ENCODE measurements at regions not wholly inside any gene's neighbourhood (a gene's known extent, or its start where the extent isn't known, plus 50 kb on each side); places are given as distances from the start of the nearest gene placed in this dataset.
A peak's percentile ranks its signal among the peaks of the same experiment; 100 is the strongest.

DNA sequence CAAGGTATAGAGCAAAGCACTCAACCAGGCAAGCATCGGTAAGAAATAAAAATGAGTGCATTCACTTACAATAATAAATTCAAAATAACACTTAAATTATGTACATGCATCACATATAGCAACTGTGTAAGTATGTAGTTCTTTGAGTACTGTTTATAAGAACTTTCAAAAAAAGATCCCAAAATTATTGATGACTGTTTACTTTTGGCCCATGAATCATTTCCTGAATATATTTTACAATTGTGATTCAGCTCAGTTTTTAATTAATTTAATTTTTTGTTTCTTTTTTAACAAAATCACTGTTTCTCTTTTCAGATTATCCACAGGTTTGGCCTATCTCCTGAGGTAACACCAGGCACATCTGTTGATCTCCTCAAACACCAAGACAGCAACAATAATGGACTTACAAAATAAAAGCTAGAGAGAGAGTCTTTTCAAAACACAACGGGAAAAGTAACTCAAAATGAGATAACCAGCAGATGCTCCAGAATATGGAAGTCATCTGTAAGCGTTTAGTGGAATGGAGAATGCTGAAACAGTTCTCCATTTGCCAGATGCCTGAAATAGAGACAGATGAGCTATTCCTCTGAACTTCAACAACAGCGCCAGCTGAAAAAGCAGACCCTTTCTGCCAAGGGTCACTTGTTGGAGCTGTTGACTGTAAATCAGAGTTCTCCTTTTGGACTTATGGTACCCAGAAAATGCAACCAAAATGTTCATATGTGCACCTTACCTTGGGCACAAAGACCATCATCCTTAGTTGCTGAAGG is 348.6 kb upstream of the RGMB start:
- peak; percentile 48 for ATAC-seq (ENCODE audit: low read depth)
- intact Hi-C loops (cut with micrococcal nuclease), result no loop called here
- Histone ChIP-seq H3K27me3 (ENCODE audit: control insufficient read depth, insufficient read depth, low read length) (no peaks in the 10 kb centered on the region), H3K14ac (replicated peaks; ENCODE audit: low read depth, low read length) (peak overlapping the region; percentile 66; the same call in 1 of the 2 replicates), H3K23ac (ENCODE audit: low read depth, low read length) (0 out of 2 replicates have a peak overlapping the region, but pooled peaks have one; percentile 18), H3K9ac (ENCODE audit: low read depth, low read length) (no peak overlapping the region), H3K9me3 (ENCODE audit: control insufficient read depth, insufficient read depth, low read length) (no peaks in the 10 kb centered on the region), H2BK5ac (ENCODE audit: low read depth, low read length, poor library complexity, severe bottlenecking) (peak overlapping the region; percentile 95), H2BK15ac (ENCODE audit: low read depth, low read length) (peak overlapping the region; percentile 84; the same call in 2 of the 3 replicates), H3K79me1 (ENCODE audit: low read depth in 1 of 2, low read length in 2 of 2) (no peaks in the 10 kb centered on the region), H4K8ac (ENCODE audit: low read depth in 2 of 2, low read length in 2 of 2) (peak overlapping the region; percentile 62 to 82), H3K56ac (ENCODE audit: extremely low read depth, insufficient read depth, low read length) (peak overlapping the region; percentile 16; the same call in 1 of the 2 replicates), H2AK9ac (replicated peaks; ENCODE audit: low read depth, low read length, poor library complexity) (no peak overlapping the region), H2BK120ac (ENCODE audit: low read depth, low read length) (peak overlapping the region; percentile 63), H4K91ac (ENCODE audit: insufficient read depth, low read depth, low read length) (peak overlapping the region; percentile 68), H3K4ac (ENCODE audit: low read depth, low read length) (peak overlapping the region; percentile 62; the same call in 1 of the 2 replicates), H2AK5ac (ENCODE audit: low read depth, low read length) (peak overlapping the region; percentile 56), H3K27ac (ENCODE audit: insufficient read depth, low read length) (peak overlapping the region; percentile 57), H3K36me3 (ENCODE audit: control insufficient read depth, insufficient read depth, low read length) (no peaks in the 10 kb centered on the region), H3K18ac (ENCODE audit: low read depth, low read length) (peak overlapping the region; percentile 64; the same call in 1 of the 2 replicates), H3K9me1 (ENCODE audit: insufficient read depth, low read length) (no peaks in the 10 kb centered on the region), H4K20me1 (ENCODE audit: insufficient read depth, low read length) (no peaks in the 10 kb centered on the region), H2AFZ (replicated peaks; ENCODE audit: low read length, poor library complexity) (no peak overlapping the region), H3K4me3 (ENCODE audit: insufficient read depth, low read depth, low read length) (no peak overlapping the region), H3K4me1 (ENCODE audit: control insufficient read depth, insufficient read depth, low read length) (peaks cover 12% of the 10 kb centered on the region), H4K5ac (ENCODE audit: low read depth, low read length) (peak overlapping the region; percentile 72; the same call in 1 of the 2 replicates), H2BK20ac (ENCODE audit: low read depth, low read length) (peak overlapping the region; percentile 54), H3K4me2 (ENCODE audit: low read depth, low read length) (peak overlapping the region; percentile 68)
- peak; percentile 78 for DNase-seq
- dilution Hi-C loops (cut with HindIII; ENCODE audit: low sequenced_read_pairs, unreplicated experiment), result no loop called here
- ChIA-PET CTCF (interaction anchor here (0.6 to 1.1 kb wide), 2 partner anchors 11 to 19 kb away, joined by 3 read pairs; no protein-coding TSS in a partner anchor), POLR2A (ENCODE audit: unreplicated experiment) (interaction anchor here (0.6 kb wide), 1 partner anchor 344 kb away, joined by 4 read pairs; no protein-coding TSS in a partner anchor)
- in situ Hi-C loops (cut with MboI; ENCODE audit: low sequenced_read_pairs), result no loop called here
- WGBS, 2 experiments (ENCODE audit: extremely low coverage in 2 of 2, insufficient read length in 1 of 2), result no CpG with 5 or more reads among the region's 4 CpGs
- no TSS peak for BruUV-seq (replicated peaks)
- TF ChIP-seq SMC3 (IDR thresholded peaks at IDR 0.05; ENCODE audit: low read depth, low read length) (no peak), RFX5 (IDR thresholded peaks at IDR 0.05; ENCODE audit: low read depth, low read length) (no peak), FOS (IDR thresholded peaks at IDR 0.05; ENCODE audit: low read depth, low read length) (peak; percentile 23; the same call in 1 of the 2 replicates), RAD21 (IDR thresholded peaks at IDR 0.05; ENCODE audit: low read length) (no peak)
- TF ChIP-seq, protein P1, sequence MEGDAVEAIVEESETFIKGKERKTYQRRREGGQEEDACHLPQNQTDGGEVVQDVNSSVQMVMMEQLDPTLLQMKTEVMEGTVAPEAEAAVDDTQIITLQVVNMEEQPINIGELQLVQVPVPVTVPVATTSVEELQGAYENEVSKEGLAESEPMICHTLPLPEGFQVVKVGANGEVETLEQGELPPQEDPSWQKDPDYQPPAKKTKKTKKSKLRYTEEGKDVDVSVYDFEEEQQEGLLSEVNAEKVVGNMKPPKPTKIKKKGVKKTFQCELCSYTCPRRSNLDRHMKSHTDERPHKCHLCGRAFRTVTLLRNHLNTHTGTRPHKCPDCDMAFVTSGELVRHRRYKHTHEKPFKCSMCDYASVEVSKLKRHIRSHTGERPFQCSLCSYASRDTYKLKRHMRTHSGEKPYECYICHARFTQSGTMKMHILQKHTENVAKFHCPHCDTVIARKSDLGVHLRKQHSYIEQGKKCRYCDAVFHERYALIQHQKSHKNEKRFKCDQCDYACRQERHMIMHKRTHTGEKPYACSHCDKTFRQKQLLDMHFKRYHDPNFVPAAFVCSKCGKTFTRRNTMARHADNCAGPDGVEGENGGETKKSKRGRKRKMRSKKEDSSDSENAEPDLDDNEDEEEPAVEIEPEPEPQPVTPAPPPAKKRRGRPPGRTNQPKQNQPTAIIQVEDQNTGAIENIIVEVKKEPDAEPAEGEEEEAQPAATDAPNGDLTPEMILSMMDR (conservative IDR thresholded peaks at IDR 0.05; ENCODE audit: low read depth, low read length), result no peak
